H9 (cell line): ENCODE measurements at regions not wholly inside any gene's neighbourhood (a gene's known extent, or its start where the extent isn't known, plus 50 kb on each side); places are given as distances from the start of the nearest gene placed in this dataset.

Source experiments
- DNase-seq: peaks from one replicate; pipeline ENCODE4 v3.0.0-alpha.2; 2017
- H2AFZ ChIP-seq: one replicate; pipeline ENCODE4 v1.6.1; 2013; ENCODE audit warnings: mild to moderate bottlenecking, low read length, control low read depth, moderate library complexity
- H2AK5ac ChIP-seq: 2 replicates; pipeline ENCODE4 v1.6.1; 2013; ENCODE audit warnings: low read length, control low read depth, mixed read lengths; ENCODE audit not compliant: insufficient read length
- H2BK120ac ChIP-seq: one replicate; pipeline ENCODE4 v1.6.1; 2013; ENCODE audit warnings: low read depth, mild to moderate bottlenecking, low read length, control low read depth, inconsistent platforms; ENCODE audit not compliant: poor library complexity, severe bottlenecking
- H2BK12ac ChIP-seq: 2 replicates; pipeline ENCODE4 v1.6.1; 2013; ENCODE audit warnings: low read length, control low read depth, mixed read lengths, low read depth; ENCODE audit not compliant: insufficient read length
- H2BK15ac ChIP-seq: 2 replicates; pipeline ENCODE4 v1.6.1; 2013; ENCODE audit warnings: low read depth, low read length, control low read depth
- H2BK20ac ChIP-seq: one replicate; pipeline ENCODE4 v1.6.1; 2013; ENCODE audit warnings: low read depth, mild to moderate bottlenecking, low read length, control low read depth, inconsistent platforms; ENCODE audit not compliant: poor library complexity, severe bottlenecking
- H2BK5ac ChIP-seq: 2 replicates; pipeline ENCODE4 v1.6.1; 2013; ENCODE audit warnings: low read length, control low read depth, mixed read lengths; ENCODE audit not compliant: insufficient read length
- H3K14ac ChIP-seq: 2 replicates; pipeline ENCODE4 v1.6.1; 2013; ENCODE audit warnings: low read length, control low read depth; ENCODE audit not compliant: insufficient read depth
- H3K18ac ChIP-seq: 2 replicates; pipeline ENCODE4 v1.6.1; 2013; ENCODE audit warnings: low read depth, mild to moderate bottlenecking, mixed read lengths, low read length, control low read depth; ENCODE audit not compliant: insufficient read length
- H3K23ac ChIP-seq: 2 replicates; pipeline ENCODE4 v1.6.1; 2013; ENCODE audit warnings: low read length, control low read depth, mixed read lengths, low read depth; ENCODE audit not compliant: insufficient read length
- H3K23me2 ChIP-seq: 2 replicates; pipeline ENCODE4 v1.6.1; 2013; ENCODE audit warnings: low read depth, mild to moderate bottlenecking, mixed read lengths, low read length, control low read depth; ENCODE audit not compliant: insufficient read length, poor library complexity, severe bottlenecking
- H3K27ac ChIP-seq: 2 replicates; pipeline ENCODE4 v1.5.1; 2013; ENCODE audit warnings: low read length, control low read depth, mixed read lengths, low read depth; ENCODE audit not compliant: insufficient read length
- H3K27me3 ChIP-seq: 2 replicates; pipeline ENCODE4 v1.6.1; 2013; ENCODE audit warnings: low read length, control low read depth, inconsistent platforms; ENCODE audit not compliant: insufficient read depth
- H3K4ac ChIP-seq: 2 replicates; pipeline ENCODE4 v1.6.1; 2013; ENCODE audit warnings: low read depth, mild to moderate bottlenecking, control low read depth, inconsistent platforms, low read length, moderate library complexity
- H3K4me1 ChIP-seq: 2 replicates; pipeline ENCODE4 v1.6.1; 2013; ENCODE audit warnings: low read length, control low read depth, inconsistent platforms; ENCODE audit not compliant: insufficient read depth
- H3K4me2 ChIP-seq: 2 replicates; pipeline ENCODE4 v1.6.1; 2013; ENCODE audit warnings: low read length, control low read depth, mixed read lengths; ENCODE audit not compliant: insufficient read length, insufficient read depth
- H3K56ac ChIP-seq: 2 replicates; pipeline ENCODE4 v1.6.1; 2013; ENCODE audit warnings: low read depth, mild to moderate bottlenecking, mixed read lengths, low read length, control low read depth; ENCODE audit not compliant: insufficient read length
- H3K79me1 ChIP-seq: 2 replicates; pipeline ENCODE4 v1.6.1; 2013; ENCODE audit warnings: low read depth, mild to moderate bottlenecking, moderate library complexity, low read length, control low read depth, inconsistent platforms; ENCODE audit not compliant: insufficient read depth, poor library complexity, severe bottlenecking
- H3K79me2 ChIP-seq: 2 replicates; pipeline ENCODE4 v1.6.1; 2013; ENCODE audit warnings: low read length, control low read depth, inconsistent platforms; ENCODE audit not compliant: insufficient read depth
- H3K9ac ChIP-seq: 2 replicates; pipeline ENCODE4 v1.6.1; 2013; ENCODE audit warnings: low read length, control low read depth, mixed read lengths; ENCODE audit not compliant: insufficient read length; ENCODE audit errors: extremely low read depth
- H3K9me3 ChIP-seq: one replicate; pipeline ENCODE4 v1.6.1; 2013; ENCODE audit warnings: low read depth, low read length, inconsistent platforms; ENCODE audit not compliant: control insufficient read depth
- H3T11ph ChIP-seq: one replicate; pipeline ENCODE4 v1.6.1; 2013; ENCODE audit warnings: mild to moderate bottlenecking, low read length, control low read depth, inconsistent platforms
- H4K20me1 ChIP-seq: one replicate; pipeline ENCODE4 v1.6.1; 2013; ENCODE audit not compliant: control insufficient read depth, insufficient read length, insufficient read depth
- H4K5ac ChIP-seq: 2 replicates; pipeline ENCODE4 v1.6.1; 2013; ENCODE audit warnings: low read depth, mild to moderate bottlenecking, mixed read lengths, low read length, control low read depth; ENCODE audit not compliant: insufficient read length
- H4K8ac ChIP-seq: replicated peaks from 2 replicates; pipeline ENCODE4 v1.6.1; 2013; ENCODE audit warnings: low read length, control low read depth, mixed read lengths, low read depth; ENCODE audit not compliant: insufficient read length
- H4K91ac ChIP-seq: 2 replicates; pipeline ENCODE4 v1.6.1; 2013; ENCODE audit warnings: low read depth, mild to moderate bottlenecking, moderate library complexity, mixed read lengths, low read length, control low read depth; ENCODE audit not compliant: insufficient read length
- H3K27ac Mint-ChIP-seq, 3 experiments: 2 replicates in 2 of 3; 3 replicates in 1 of 3; pipeline ENCODE4 v1.8.0; 2020 to 2021; ENCODE audit warnings: mixed read lengths in 3 of 3, mild to moderate bottlenecking in 1 of 3, moderate library complexity in 1 of 3
- H3K27me3 Mint-ChIP-seq: 2 replicates; pipeline ENCODE4 v1.8.0; 2021; ENCODE audit warnings: low read depth, mild to moderate bottlenecking, moderate library complexity, mixed read lengths
- H3K36me3 Mint-ChIP-seq, 3 experiments: 2 replicates in 2 of 3; 3 replicates in 1 of 3; pipeline ENCODE4 v1.8.0; 2020 to 2021; ENCODE audit warnings: low read depth in 3 of 3, mixed read lengths in 3 of 3; ENCODE audit not compliant: insufficient read depth in 1 of 3
- H3K4me1 Mint-ChIP-seq, 2 experiments: 2 replicates each; pipeline ENCODE4 v1.8.0; 2020; ENCODE audit warnings: mixed read lengths in 2 of 2
- H3K4me3 Mint-ChIP-seq, 2 experiments: 2 replicates in 1 of 2; 3 replicates in 1 of 2; pipeline ENCODE4 v1.8.0; 2020 to 2021; ENCODE audit warnings: mild to moderate bottlenecking in 2 of 2, mixed read lengths in 2 of 2, moderate library complexity in 1 of 2
- H3K9me3 Mint-ChIP-seq, 2 experiments: 2 replicates in 1 of 2; 3 replicates in 1 of 2; pipeline ENCODE4 v1.8.0; 2020; ENCODE audit warnings: mild to moderate bottlenecking in 2 of 2, mixed read lengths in 2 of 2, moderate library complexity in 1 of 2
- CTCF ChIP-seq: fragments of 200-600 bp; sonication (generic); conservative IDR thresholded peaks from 3 replicates; pipeline ENCODE4 v1.8.0; 2021; ENCODE audit warnings: antibody characterized with exemption, mild to moderate bottlenecking
- WGBS: extraction: QIAGEN DNeasy Blood & Tissue Kit; methylation state at CpG from one replicate; pipeline ENCODE4 v1.1.7; 2013; ENCODE audit warnings: missing lambda C conversion rate, low lambda C conversion rate, mixed read lengths; ENCODE audit not compliant: insufficient read length; ENCODE audit errors: extremely low coverage; 5-methylcytosine and 5-hydroxymethylcytosine counted together

GRCh38 chr1:186559601-186560116, 98.7 kb upstream of the PDC start:
- no peak for TF ChIP-seq CTCF
- no peaks in the 10 kb centered on the region for H3K9me3 Mint-ChIP-seq
- Histone ChIP-seq H3K4me2 (no peak overlapping the region), H3K4me1 (no peaks in the 10 kb centered on the region), H4K8ac (no peak overlapping the region), H3K23me2 (no peaks in the 10 kb centered on the region), H2BK12ac (no peak overlapping the region), H3K27me3 (no peaks in the 10 kb centered on the region), H2AK5ac (no peak overlapping the region), H4K5ac (no peak overlapping the region), H3T11ph (no peak overlapping the region), H4K20me1 (no peaks in the 10 kb centered on the region), H3K9me3 (no peaks in the 10 kb centered on the region), H2AFZ (peak overlapping the region; percentile 48), H3K56ac (no peak overlapping the region), H3K14ac (no peak overlapping the region), H2BK15ac (no peak overlapping the region), H3K9ac (no peak overlapping the region), H3K23ac (no peak overlapping the region), H2BK5ac (no peak overlapping the region), H2BK120ac (no peak overlapping the region), H3K79me1 (no peaks in the 10 kb centered on the region), H3K27ac (no peak overlapping the region), H4K91ac (no peak overlapping the region), H2BK20ac (no peak overlapping the region), H3K18ac (no peak overlapping the region), H3K79me2 (no peaks in the 10 kb centered on the region), H3K4ac (no peak overlapping the region)
- H3K27me3 Mint-ChIP-seq = no peaks in the 10 kb centered on the region
- H3K27ac Mint-ChIP-seq = no peak overlapping the region
- H3K4me1 Mint-ChIP-seq = no peaks in the 10 kb centered on the region
- DNase-seq = no peak
- H3K4me3 Mint-ChIP-seq = no peak overlapping the region
- WGBS = no CpG with 5 or more reads among the region's 6 CpGs
- H3K36me3 Mint-ChIP-seq = no peaks in the 10 kb centered on the region
